Nephron progenitor cell (in vitro differentiated cells): ENCODE measurements at regions not wholly inside any gene's neighbourhood (a gene's known extent, or its start where the extent isn't known, plus 50 kb on each side); places are given as distances from the start of the nearest gene placed in this dataset.

Experiments used
- DNase-seq: peaks from one replicate; pipeline ENCODE4 v3.0.0; 2021
- H3K27ac Mint-ChIP-seq: 2 replicates; pipeline ENCODE4 v1.8.0; 2021; ENCODE audit warnings: mild to moderate bottlenecking, moderate library complexity, mixed read lengths
- H3K27me3 Mint-ChIP-seq: 2 replicates; pipeline ENCODE4 v1.8.0; 2021; ENCODE audit warnings: mild to moderate bottlenecking, low read depth, mixed read lengths; ENCODE audit not compliant: poor library complexity
- H3K36me3 Mint-ChIP-seq: 2 replicates; pipeline ENCODE4 v1.8.0; 2021; ENCODE audit warnings: low read depth, mixed read lengths
- H3K4me1 Mint-ChIP-seq: 2 replicates; pipeline ENCODE4 v1.8.0; 2021; ENCODE audit warnings: mixed read lengths
- H3K4me3 Mint-ChIP-seq: 2 replicates; pipeline ENCODE4 v1.8.0; 2021; ENCODE audit warnings: mild to moderate bottlenecking, moderate library complexity, mixed read lengths
- H3K9me3 Mint-ChIP-seq: 2 replicates; pipeline ENCODE4 v1.8.0; 2021; ENCODE audit warnings: mild to moderate bottlenecking, moderate library complexity, mixed read lengths
- CTCF ChIP-seq: fragments of 200-600 bp; sonication (generic); IDR thresholded peaks from 2 replicates; pipeline ENCODE4 v1.5.0; 2021; ENCODE audit warnings: antibody characterized with exemption

- H3K27ac Mint-ChIP-seq, result no peak overlapping the region
- peaks cover 9% of the 10 kb centered on the region for H3K4me1 Mint-ChIP-seq
- TF ChIP-seq CTCF, result no peak
- H3K27me3 Mint-ChIP-seq, result no peaks in the 10 kb centered on the region
- H3K36me3 Mint-ChIP-seq, result no peaks in the 10 kb centered on the region
- H3K9me3 Mint-ChIP-seq, result no peaks in the 10 kb centered on the region
- H3K4me3 Mint-ChIP-seq, result no peak overlapping the region
- DNase-seq, result no peak
Observed at GRCh38 chr7:79862447-79863210, 272.0 kb upstream of the GNAI1 start.

- H3K4me1 Mint-ChIP-seq, result peaks cover 9% of the 10 kb centered on the region
- DNase-seq, result no peak
- no peaks in the 10 kb centered on the region for H3K9me3 Mint-ChIP-seq
- H3K27ac Mint-ChIP-seq, result no peak overlapping the region
- H3K36me3 Mint-ChIP-seq, result no peaks in the 10 kb centered on the region
- H3K4me3 Mint-ChIP-seq, result no peak overlapping the region
- TF ChIP-seq CTCF, result no peak
- no peaks in the 10 kb centered on the region for H3K27me3 Mint-ChIP-seq
Observed at GRCh38 chr7:79855172-79855571, 279.5 kb upstream of the GNAI1 start.

- H3K27me3 Mint-ChIP-seq, result no peaks in the 10 kb centered on the region
- no peak overlapping the region for H3K4me3 Mint-ChIP-seq
- no peaks in the 10 kb centered on the region for H3K36me3 Mint-ChIP-seq
- DNase-seq, result no peak
- no peaks in the 10 kb centered on the region for H3K9me3 Mint-ChIP-seq
- peaks cover 9% of the 10 kb centered on the region for H3K4me1 Mint-ChIP-seq
- H3K27ac Mint-ChIP-seq, result no peak overlapping the region
- no peak for TF ChIP-seq CTCF
Observed at GRCh38 chr7:79854621-79855020, 280.0 kb upstream of the GNAI1 start.

GRCh38 chr7:79837915-79838314 is 296.7 kb upstream of the GNAI1 start:
- Mint-ChIP-seq H3K4me1 (no peaks in the 10 kb centered on the region), H3K36me3 (no peaks in the 10 kb centered on the region), H3K27me3 (no peaks in the 10 kb centered on the region), H3K27ac (no peak overlapping the region), H3K9me3 (no peaks in the 10 kb centered on the region), H3K4me3 (no peak overlapping the region)
- DNase-seq, result no peak
- no peak for TF ChIP-seq CTCF

GRCh38 chr7:79833616-79834015 is 301.0 kb upstream of the GNAI1 start:
- Mint-ChIP-seq H3K4me1 (no peaks in the 10 kb centered on the region), H3K4me3 (no peak overlapping the region), H3K9me3 (no peaks in the 10 kb centered on the region), H3K36me3 (no peaks in the 10 kb centered on the region), H3K27me3 (no peaks in the 10 kb centered on the region), H3K27ac (no peak overlapping the region)
- no peak for TF ChIP-seq CTCF
- no peak for DNase-seq

- Mint-ChIP-seq H3K27me3 (peaks cover 3% of the 10 kb centered on the region), H3K4me3 (no peak overlapping the region)
Observed at GRCh38 chr7:79828866-79829265, 305.8 kb upstream of the GNAI1 start.

More at GRCh38 chr7:79828866-79829265, 305.8 kb upstream of the GNAI1 start:
- TF ChIP-seq CTCF, result no peak
- no peaks in the 10 kb centered on the region for H3K36me3 Mint-ChIP-seq
- H3K27ac Mint-ChIP-seq, result no peak overlapping the region
- DNase-seq, result no peak
- no peaks in the 10 kb centered on the region for H3K9me3 Mint-ChIP-seq
- H3K4me1 Mint-ChIP-seq, result no peaks in the 10 kb centered on the region
